H1 (cell line): ENCODE measurements at regions not wholly inside any gene's neighbourhood (a gene's known extent, or its start where the extent isn't known, plus 50 kb on each side); places are given as distances from the start of the nearest gene placed in this dataset.

Experiments used
- CTCF ChIA-PET: fragments of 300-600 bp; sonication (Branson Sonifier 250); formaldehyde crosslinking; loops from one replicate; lab custom pipeline; 2021; ENCODE audit not compliant: partially characterized antibody; lab: Charles Lee
- POLR2A ChIA-PET: fragments of 300-600 bp; sonication (Branson Sonifier 250); formaldehyde crosslinking; loops from one replicate; lab custom pipeline; 2021; ENCODE audit warnings: inconsistent platforms; ENCODE audit not compliant: partially characterized antibody; lab: Charles Lee
- DNase-seq, 2 experiments: peaks; one replicate each; pipeline versions ENCODE4 v3.0.0 to v3.0.0-alpha.2; 2010 to 2022; ENCODE audit warnings: low spot score in 2 of 2, low read depth in 1 of 2, mixed read lengths in 1 of 2
- FAIRE-seq: peaks from 2 replicates; lab custom pipeline; 2011; peaks lifted over from hg19 to GRCh38; lab: Jason Lieb, UNC
- H2AFZ ChIP-seq: 2 replicates; pipeline ENCODE4 v1.8.1; 2012; ENCODE audit warnings: low read length, inconsistent platforms
- H2AK5ac ChIP-seq: 2 replicates; pipeline ENCODE4 v1.6.1; 2013; ENCODE audit warnings: low read depth, low read length
- H2BK120ac ChIP-seq: replicated peaks from 2 replicates; pipeline ENCODE3; 2013; ENCODE audit warnings: low read depth, low read length, inconsistent platforms
- H2BK12ac ChIP-seq: 2 replicates; pipeline ENCODE4 v1.6.1; 2013; ENCODE audit warnings: low read depth, low read length
- H2BK15ac ChIP-seq: 2 replicates; pipeline ENCODE4 v1.6.1; 2013; ENCODE audit warnings: low read length
- H2BK20ac ChIP-seq: 2 replicates; pipeline ENCODE4 v1.6.1; 2013; ENCODE audit warnings: low read length
- H2BK5ac ChIP-seq: 2 replicates; pipeline ENCODE4 v1.6.1; 2013; ENCODE audit warnings: low read depth, low read length
- H3K14ac ChIP-seq: 2 replicates; pipeline ENCODE4 v1.6.1; 2013; ENCODE audit warnings: inconsistent platforms; ENCODE audit not compliant: insufficient read length
- H3K18ac ChIP-seq: 2 replicates; pipeline ENCODE4 v1.6.1; 2013; ENCODE audit warnings: low read length; ENCODE audit errors: extremely low read depth
- H3K23ac ChIP-seq: 2 replicates; pipeline ENCODE4 v1.6.1; 2013; ENCODE audit warnings: inconsistent platforms; ENCODE audit not compliant: insufficient read length
- H3K23me2 ChIP-seq: 2 replicates; pipeline ENCODE4 v1.6.1; 2013; ENCODE audit warnings: low read depth, low read length
- H3K27ac ChIP-seq: 2 replicates; pipeline ENCODE4 v1.6.1; 2011; ENCODE audit warnings: low read depth, low read length, inconsistent platforms
- H3K27me3 ChIP-seq, 4 experiments: replicated peaks in 1 of 4; 1 replicate in 1 of 4; 2 replicates in 3 of 4; pipeline versions ENCODE4 v1.6.1 to v1.8.1; 2011 to 2013; ENCODE audit warnings: low read length in 3 of 4, mild to moderate bottlenecking in 3 of 4, inconsistent platforms in 2 of 4, mixed read lengths in 2 of 4, moderate library complexity in 1 of 4; ENCODE audit not compliant: control insufficient read depth in 3 of 4, insufficient read depth in 3 of 4; ENCODE audit errors: extremely low read depth in 1 of 4
- H3K36me3 ChIP-seq, 4 experiments: 2 replicates each; pipeline versions ENCODE4 v1.6.1 to v1.8.1; 2011 to 2013; ENCODE audit warnings: mild to moderate bottlenecking in 4 of 4, low read length in 3 of 4, moderate library complexity in 2 of 4, control low read depth in 1 of 4, inconsistent platforms in 1 of 4; ENCODE audit not compliant: insufficient read depth in 4 of 4, control insufficient read depth in 2 of 4
- H3K4ac ChIP-seq: replicated peaks from 2 replicates; pipeline ENCODE3; 2013; ENCODE audit warnings: low read length, low read depth, mixed read lengths, inconsistent platforms; ENCODE audit not compliant: insufficient read length
- H3K4me1 ChIP-seq, 4 experiments: replicated peaks in 1 of 4; 1 replicate in 1 of 4; 2 replicates in 3 of 4; pipeline versions ENCODE4 v1.6.1 to v1.8.1; 2011 to 2013; ENCODE audit warnings: low read length in 3 of 4, inconsistent platforms in 2 of 4, mixed read lengths in 1 of 4; ENCODE audit not compliant: insufficient read depth in 4 of 4, control insufficient read depth in 3 of 4
- H3K4me2 ChIP-seq, 2 experiments: 2 replicates each; pipeline versions ENCODE4 v1.6.1 to v1.8.1; 2011 to 2013; ENCODE audit warnings: low read depth in 2 of 2, low read length in 2 of 2, control low read depth in 1 of 2, inconsistent platforms in 1 of 2, mild to moderate bottlenecking in 1 of 2; ENCODE audit not compliant: insufficient read depth in 1 of 2
- H3K4me3 ChIP-seq, 4 experiments: fragments of 200-600, 300-600 bp in 1 of 4; sonication (generic), shearing (Covaris generic), sonication (Bioruptor Twin) in 1 of 4; 2 replicates each; pipeline versions ENCODE4 v1.5.1 to v1.8.1; 2011 to 2016; ENCODE audit warnings: low read length in 4 of 4, low read depth in 3 of 4, control low read depth in 2 of 4, inconsistent platforms in 2 of 4, mild to moderate bottlenecking in 2 of 4, mixed read lengths in 1 of 4, moderate library complexity in 1 of 4; ENCODE audit not compliant: insufficient read depth in 2 of 4; ENCODE audit errors: extremely low read depth in 1 of 4
- H3K56ac ChIP-seq: replicated peaks from 2 replicates; pipeline ENCODE3; 2013; ENCODE audit warnings: low read depth, mild to moderate bottlenecking, mixed read lengths, low read length, inconsistent platforms; ENCODE audit not compliant: insufficient read length
- H3K79me1 ChIP-seq: 2 replicates; pipeline ENCODE4 v1.6.1; 2013; ENCODE audit warnings: low read depth, low read length, control low read depth
- H3K79me2 ChIP-seq, 2 experiments: 2 replicates each; pipeline versions ENCODE4 v1.6.1 to v1.8.1; 2012 to 2013; ENCODE audit warnings: low read length in 2 of 2, mild to moderate bottlenecking in 2 of 2, inconsistent platforms in 1 of 2; ENCODE audit not compliant: insufficient read depth in 2 of 2, control insufficient read depth in 1 of 2
- H3K9ac ChIP-seq, 4 experiments: replicated peaks in 1 of 4; 1 replicate in 1 of 4; 2 replicates in 3 of 4; pipeline versions ENCODE4 v1.6.1 to v1.8.1; 2011 to 2013; ENCODE audit warnings: low read depth in 3 of 4, low read length in 3 of 4, control low read depth in 2 of 4, mild to moderate bottlenecking in 2 of 4, moderate library complexity in 2 of 4, inconsistent platforms in 1 of 4; ENCODE audit errors: extremely low read depth in 1 of 4
- H3K9me3 ChIP-seq, 2 experiments: 2 replicates each; pipeline versions ENCODE4 v1.6.1 to v1.8.1; 2012 to 2013; ENCODE audit warnings: mild to moderate bottlenecking in 2 of 2, moderate library complexity in 2 of 2, control low read depth in 1 of 2, inconsistent platforms in 1 of 2, low read depth in 1 of 2, low read length in 1 of 2, mixed read lengths in 1 of 2; ENCODE audit not compliant: insufficient read depth in 2 of 2
- H4K20me1 ChIP-seq, 2 experiments: replicated peaks in 1 of 2; 2 replicates each; pipeline versions ENCODE3 to v1.8.1; 2011 to 2013; ENCODE audit warnings: inconsistent platforms in 2 of 2, low read length in 2 of 2, mild to moderate bottlenecking in 1 of 2; ENCODE audit not compliant: insufficient read depth in 2 of 2, control insufficient read depth in 1 of 2
- H4K5ac ChIP-seq: 2 replicates; pipeline ENCODE4 v1.6.1; 2013; ENCODE audit warnings: low read length, low read depth, mixed read lengths, inconsistent platforms; ENCODE audit not compliant: insufficient read length
- H4K8ac ChIP-seq: 2 replicates; pipeline ENCODE4 v1.8.0; 2013; ENCODE audit warnings: mild to moderate bottlenecking, moderate library complexity, low read length, inconsistent platforms; ENCODE audit not compliant: insufficient read depth; ENCODE audit errors: extremely low read depth
- H4K91ac ChIP-seq: replicated peaks from 2 replicates; pipeline ENCODE3; 2013; ENCODE audit warnings: low read length, mixed read lengths, inconsistent platforms; ENCODE audit not compliant: insufficient read length
- BCL11A ChIP-seq, 2 experiments: IDR thresholded peaks; one replicate each; pipeline ENCODE4 v1.6.1; 2011; ENCODE audit warnings: low read depth in 2 of 2, low read length in 2 of 2, mild to moderate bottlenecking in 2 of 2
- CEBPB ChIP-seq: IDR thresholded peaks from 2 replicates; pipeline ENCODE4 v1.6.1; 2012; ENCODE audit warnings: low read depth, low read length
- CHD1 ChIP-seq: IDR thresholded peaks from 2 replicates; pipeline ENCODE4 v1.6.1; 2012; ENCODE audit warnings: low read depth, low read length, improper control_type of control experiment
- GTF2F1 ChIP-seq: IDR thresholded peaks from 2 replicates; pipeline ENCODE4 v1.6.1; 2012; ENCODE audit warnings: low read depth, low read length, improper control_type of control experiment, borderline replicate concordance
- HDAC6 ChIP-seq: IDR thresholded peaks from one replicate; pipeline ENCODE4 v1.7.1; 2012; ENCODE audit warnings: low read depth, mild to moderate bottlenecking, inconsistent platforms, low read length, moderate library complexity
- KDM1A ChIP-seq: fragments of 200-600, 300-600 bp; sonication (generic); IDR thresholded peaks from 2 replicates; pipeline ENCODE4 v1.7.1; 2016; ENCODE audit warnings: mild to moderate bottlenecking, low read length, borderline replicate concordance
- KDM5A ChIP-seq: fragments of 200-600 bp; IDR thresholded peaks from 2 replicates; pipeline ENCODE4 v1.7.1; 2012; ENCODE audit warnings: mild to moderate bottlenecking, low read length, inconsistent platforms, mixed read lengths
- NANOG ChIP-seq: IDR thresholded peaks from 2 replicates; pipeline ENCODE4 v1.6.1; 2011; ENCODE audit warnings: low read length, low read depth, mild to moderate bottlenecking, inconsistent platforms; ENCODE audit not compliant: insufficient read depth, poor library complexity, severe bottlenecking
- RAD21 ChIP-seq, 2 experiments: IDR thresholded peaks in 1 of 2; conservative IDR thresholded peaks in 1 of 2; 2 replicates each; pipeline ENCODE4 v1.6.1; 2011; ENCODE audit warnings: low read depth in 2 of 2, low read length in 2 of 2, improper control_type of control experiment in 1 of 2, inconsistent platforms in 1 of 2, mild to moderate bottlenecking in 1 of 2, moderate library complexity in 1 of 2
- YY1 ChIP-seq: IDR thresholded peaks from 2 replicates; pipeline ENCODE4 v1.6.1; 2011; ENCODE audit warnings: low read depth, mild to moderate bottlenecking, low read length
- WGBS, 2 experiments: shearing (Covaris generic) in 1 of 2; methylation state at CpG; one replicate each; pipeline versions ENCODE4 v1.1.6 to v1.1.7; 2013 to 2015; ENCODE audit warnings: low lambda C conversion rate in 2 of 2, mixed read lengths in 2 of 2, inconsistent platforms in 1 of 2, low coverage in 1 of 2, missing lambda C conversion rate in 1 of 2; ENCODE audit not compliant: insufficient replicate concordance in 2 of 2, insufficient coverage in 1 of 2, insufficient read length in 1 of 2; ENCODE audit errors: extremely low coverage in 1 of 2, missing lambda C conversion rate in 1 of 2; 5-methylcytosine and 5-hydroxymethylcytosine counted together
- TF ChIP-seq, protein P1 (sequence below): IDR thresholded peaks from 2 replicates; pipeline ENCODE4 v1.6.1; 2012; ENCODE audit warnings: inconsistent platforms
- TF ChIP-seq, protein P2 (sequence below): IDR thresholded peaks from 2 replicates; pipeline ENCODE4 v1.6.1; 2011; ENCODE audit warnings: low read depth, mild to moderate bottlenecking, low read length; ENCODE audit not compliant: insufficient read depth

DNA sequence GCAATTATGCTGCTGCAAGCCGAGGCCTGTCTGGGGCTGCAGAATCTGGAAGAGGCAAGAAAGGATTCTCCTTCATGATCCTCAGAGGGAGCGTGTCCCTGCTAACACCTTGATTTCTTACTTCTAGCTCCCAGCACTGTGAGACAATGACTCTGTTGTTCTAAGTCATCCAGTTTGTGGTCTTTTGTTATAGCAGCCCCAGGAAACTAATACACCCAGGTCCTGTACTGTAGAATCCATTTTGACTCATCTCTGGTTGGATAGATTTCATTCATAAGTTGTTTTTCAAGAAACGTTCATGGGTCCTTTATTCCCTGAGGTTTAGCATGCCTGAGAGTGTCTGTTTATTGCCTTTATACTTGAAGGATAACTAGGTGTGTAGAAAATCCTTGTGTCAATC lies 112.7 kb downstream of the TMEM17 start:
- H3K36me3 ChIP-seq = no peaks in the 10 kb centered on the region
- FAIRE-seq (no peak), DNase-seq (no peak)
- no peak overlapping the region for H2BK12ac ChIP-seq
- no peak overlapping the region for H2BK15ac ChIP-seq
- ChIA-PET POLR2A (no interaction called here), CTCF (interaction anchor here (1.2 kb wide), 1 partner anchor 9 kb away, joined by 3 read pairs; no protein-coding TSS in a partner anchor)
- TF ChIP-seq HDAC6 = no peak
- TF ChIP-seq KDM5A = no peak
- no peak for TF ChIP-seq BCL11A (IDR thresholded peaks at IDR 0.05; ENCODE audit: low read depth in 2 of 2, low read length in 2 of 2)
- no peak for TF ChIP-seq CHD1
- no peak for TF ChIP-seq GTF2F1
- TF ChIP-seq YY1 = no peak
- TF ChIP-seq RAD21 (IDR thresholded peaks at IDR 0.05 in 1 of 2, conservative IDR thresholded peaks at IDR 0.05 in 1 of 2; ENCODE audit: low read depth in 2 of 2, low read length in 2 of 2) = no peak
- TF ChIP-seq, protein P1, sequence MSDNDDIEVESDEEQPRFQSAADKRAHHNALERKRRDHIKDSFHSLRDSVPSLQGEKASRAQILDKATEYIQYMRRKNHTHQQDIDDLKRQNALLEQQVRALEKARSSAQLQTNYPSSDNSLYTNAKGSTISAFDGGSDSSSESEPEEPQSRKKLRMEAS = no peak
- no peak for TF ChIP-seq KDM1A
- TF ChIP-seq, protein P2, sequence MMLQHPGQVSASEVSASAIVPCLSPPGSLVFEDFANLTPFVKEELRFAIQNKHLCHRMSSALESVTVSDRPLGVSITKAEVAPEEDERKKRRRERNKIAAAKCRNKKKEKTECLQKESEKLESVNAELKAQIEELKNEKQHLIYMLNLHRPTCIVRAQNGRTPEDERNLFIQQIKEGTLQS = no peak
- no peak for TF ChIP-seq NANOG
- no peak for TF ChIP-seq CEBPB
- H2BK120ac ChIP-seq = no peak overlapping the region
- H3K4me3 ChIP-seq = no peak overlapping the region
- H3K23ac ChIP-seq = no peak overlapping the region
- H4K20me1 ChIP-seq = no peaks in the 10 kb centered on the region
- no peaks in the 10 kb centered on the region for H3K27me3 ChIP-seq
- no peak overlapping the region for H3K27ac ChIP-seq
- no peak overlapping the region for H3K9ac ChIP-seq
- H3K4me2 ChIP-seq = no peak overlapping the region
- no peak overlapping the region for H3K56ac ChIP-seq
- H2AK5ac ChIP-seq = no peak overlapping the region
- H4K91ac ChIP-seq = no peak overlapping the region
- H3K4me1 ChIP-seq = no peaks in the 10 kb centered on the region
- WGBS, 2 experiments = 89% methylated on average over 3 of the region's 3 CpGs; no CpG with 5 or more reads in 1 of the 2 experiments
- H2AFZ ChIP-seq = no peak overlapping the region
- peak overlapping the region; percentile 72; the same call in 1 of the 2 replicates for H2BK20ac ChIP-seq
- H4K8ac ChIP-seq = no peak overlapping the region
- H3K79me1 ChIP-seq = no peaks in the 10 kb centered on the region
- no peak overlapping the region for H3K18ac ChIP-seq
- no peak overlapping the region for H3K14ac ChIP-seq
- H3K79me2 ChIP-seq = no peaks in the 10 kb centered on the region
- H3K4ac ChIP-seq = no peak overlapping the region
- H3K23me2 ChIP-seq = no peaks in the 10 kb centered on the region
- H4K5ac ChIP-seq = no peak overlapping the region
- H2BK5ac ChIP-seq = no peak overlapping the region
- no peaks in the 10 kb centered on the region for H3K9me3 ChIP-seq
